Astrocyte of the cerebellum (primary cell): ENCODE measurements at regions not wholly inside any gene's neighbourhood (a gene's known extent, or its start where the extent isn't known, plus 50 kb on each side); places are given as distances from the start of the nearest gene placed in this dataset.
A peak's percentile ranks its signal among the peaks of the same experiment; 100 is the strongest.

ENCODE experiments used
- DNase-seq: peaks from one replicate; pipeline ENCODE4 v3.0.0-alpha.2; 2011; ENCODE audit warnings: low read depth
- H3K4me3 ChIP-seq: 2 replicates; pipeline ENCODE4 v1.5.1; 2011; ENCODE audit warnings: mild to moderate bottlenecking, low read depth, low read length, moderate library complexity
- in situ Hi-C: cut with HindIII; loops from 2 replicates; pipeline ENCODE4 v1.10.0; 2017; ENCODE audit warnings: low sequenced_read_pairs
- TF ChIP-seq, protein P1 (sequence below): IDR thresholded peaks from 2 replicates; pipeline ENCODE4 v1.5.1; 2012; ENCODE audit warnings: low read length, low read depth, moderate library complexity, mild to moderate bottlenecking; ENCODE audit errors: missing control alignments

DNA sequence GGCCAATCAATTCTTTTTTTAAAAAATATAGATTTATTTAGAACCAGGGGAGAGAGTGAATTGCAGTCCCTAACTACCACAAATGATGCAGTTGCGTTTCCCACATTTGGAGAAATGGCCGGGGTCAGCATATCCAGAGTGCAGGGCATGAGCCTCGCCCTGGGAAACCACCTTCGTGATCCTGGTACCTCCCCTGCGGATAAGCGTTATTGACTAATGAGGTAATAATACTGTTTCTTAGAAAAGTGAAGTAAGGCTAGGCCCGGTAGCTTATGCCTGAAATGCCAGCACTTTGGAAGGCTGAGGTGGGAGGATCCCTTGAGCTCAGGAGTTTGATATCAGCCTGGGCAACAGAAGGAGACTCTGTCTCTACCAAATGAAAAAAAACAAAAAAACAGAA, 111.5 kb upstream of the SLC45A1 start:
- DNase-seq, result no peak
- TF ChIP-seq, protein P1, sequence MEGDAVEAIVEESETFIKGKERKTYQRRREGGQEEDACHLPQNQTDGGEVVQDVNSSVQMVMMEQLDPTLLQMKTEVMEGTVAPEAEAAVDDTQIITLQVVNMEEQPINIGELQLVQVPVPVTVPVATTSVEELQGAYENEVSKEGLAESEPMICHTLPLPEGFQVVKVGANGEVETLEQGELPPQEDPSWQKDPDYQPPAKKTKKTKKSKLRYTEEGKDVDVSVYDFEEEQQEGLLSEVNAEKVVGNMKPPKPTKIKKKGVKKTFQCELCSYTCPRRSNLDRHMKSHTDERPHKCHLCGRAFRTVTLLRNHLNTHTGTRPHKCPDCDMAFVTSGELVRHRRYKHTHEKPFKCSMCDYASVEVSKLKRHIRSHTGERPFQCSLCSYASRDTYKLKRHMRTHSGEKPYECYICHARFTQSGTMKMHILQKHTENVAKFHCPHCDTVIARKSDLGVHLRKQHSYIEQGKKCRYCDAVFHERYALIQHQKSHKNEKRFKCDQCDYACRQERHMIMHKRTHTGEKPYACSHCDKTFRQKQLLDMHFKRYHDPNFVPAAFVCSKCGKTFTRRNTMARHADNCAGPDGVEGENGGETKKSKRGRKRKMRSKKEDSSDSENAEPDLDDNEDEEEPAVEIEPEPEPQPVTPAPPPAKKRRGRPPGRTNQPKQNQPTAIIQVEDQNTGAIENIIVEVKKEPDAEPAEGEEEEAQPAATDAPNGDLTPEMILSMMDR, result no peak
- H3K4me3 ChIP-seq, result no peak overlapping the region
- in situ Hi-C loops, result loop anchor here (5.0 kb wide), 2 partner anchors 96 to 169 kb away; no protein-coding TSS in a partner anchor

DNA sequence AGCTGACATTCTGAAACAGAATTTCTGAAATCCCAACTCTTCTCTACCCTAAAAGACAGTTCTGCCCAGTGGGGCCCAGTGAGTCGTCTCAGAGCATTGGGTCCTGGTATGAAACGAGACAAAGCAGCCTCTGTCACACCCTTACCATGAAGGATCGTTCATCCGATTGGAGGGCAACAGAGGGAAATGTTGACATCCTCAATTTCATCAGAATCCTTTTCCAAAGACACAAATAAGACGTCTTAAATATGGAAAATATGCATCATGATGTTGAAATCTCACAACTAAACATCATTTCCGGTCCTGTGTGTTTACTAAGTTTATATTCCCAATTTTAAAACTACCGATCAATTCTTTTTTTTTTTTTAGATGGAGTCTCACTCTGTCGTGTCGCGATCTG, 112.1 kb upstream of the SLC45A1 start:
- in situ Hi-C loops, result loop anchor here (5.0 kb wide), 2 partner anchors 97 to 168 kb away; no protein-coding TSS in a partner anchor
- DNase-seq, result no peak
- TF ChIP-seq, protein P1, result no peak
- no peak overlapping the region for H3K4me3 ChIP-seq

DNA sequence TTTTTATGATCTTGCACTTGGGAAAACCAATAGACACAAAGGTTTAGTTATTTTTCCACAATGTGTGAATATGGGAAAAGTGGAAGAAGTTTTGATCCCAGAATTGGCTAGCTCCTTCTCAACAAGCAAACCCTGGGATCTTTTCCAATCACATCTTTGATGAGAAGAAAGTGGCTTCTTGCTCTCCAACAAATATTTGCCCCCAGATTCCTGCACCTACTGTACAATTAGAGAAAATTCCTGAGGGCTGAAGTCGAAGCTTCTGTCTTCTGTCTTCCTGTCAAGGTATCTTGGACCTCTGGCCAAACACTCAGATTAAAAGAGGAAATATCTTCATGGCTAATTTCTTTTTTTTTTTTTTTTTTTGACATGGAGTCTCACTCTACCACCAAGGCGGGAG, 113.1 kb upstream of the SLC45A1 start:
- TF ChIP-seq, protein P1, result no peak
- peak; percentile 63 for DNase-seq
- no peak overlapping the region for H3K4me3 ChIP-seq
- in situ Hi-C loops, result loop anchor here (5.0 kb wide), 2 partner anchors 97 to 168 kb away; no protein-coding TSS in a partner anchor

DNA sequence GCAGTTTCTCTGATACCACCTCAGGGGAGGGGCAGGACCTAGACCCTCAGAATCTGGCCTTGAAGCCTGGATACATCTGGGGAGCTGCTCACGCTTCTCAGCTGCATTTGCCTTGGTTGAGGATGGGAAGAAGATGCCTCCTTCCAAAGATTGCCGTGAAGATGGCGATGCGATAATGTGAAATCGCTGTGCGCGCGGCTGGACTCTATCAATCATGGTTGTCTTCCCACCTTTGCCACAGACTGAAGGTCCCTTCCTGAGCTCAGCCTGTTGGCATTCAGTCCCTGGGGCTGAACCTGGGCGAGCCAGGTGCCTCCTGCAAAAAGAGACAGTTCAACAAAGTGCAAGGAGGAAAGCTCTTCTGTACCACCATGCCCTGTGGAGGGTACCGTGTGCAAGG, 114.4 kb upstream of the SLC45A1 start:
- TF ChIP-seq, protein P1, result no peak
- in situ Hi-C loops, result no loop called here
- no peak for DNase-seq
- no peak overlapping the region for H3K4me3 ChIP-seq

DNA sequence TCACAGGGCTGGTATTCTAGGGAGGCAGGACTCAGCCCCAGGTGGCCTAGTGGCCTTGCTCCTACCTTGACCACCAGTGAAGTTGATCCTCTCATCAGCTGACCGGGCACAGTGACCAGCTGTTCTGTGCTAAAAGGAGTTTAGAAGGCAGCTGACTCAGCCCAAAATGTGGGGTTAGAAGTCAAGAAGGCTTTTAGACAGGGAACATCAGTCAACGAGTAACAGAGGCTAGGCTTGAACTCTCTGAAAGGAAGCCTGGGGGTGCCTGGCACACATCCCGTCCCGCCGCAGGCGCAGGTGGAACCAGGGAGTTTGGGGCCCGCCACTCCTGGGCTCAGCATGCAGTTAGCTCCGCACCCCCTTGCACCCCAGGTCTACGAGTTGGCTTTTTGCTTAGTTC, 114.9 kb upstream of the SLC45A1 start:
- in situ Hi-C loops, result no loop called here
- H3K4me3 ChIP-seq, result no peak overlapping the region
- TF ChIP-seq, protein P1, result no peak
- no peak for DNase-seq

DNA sequence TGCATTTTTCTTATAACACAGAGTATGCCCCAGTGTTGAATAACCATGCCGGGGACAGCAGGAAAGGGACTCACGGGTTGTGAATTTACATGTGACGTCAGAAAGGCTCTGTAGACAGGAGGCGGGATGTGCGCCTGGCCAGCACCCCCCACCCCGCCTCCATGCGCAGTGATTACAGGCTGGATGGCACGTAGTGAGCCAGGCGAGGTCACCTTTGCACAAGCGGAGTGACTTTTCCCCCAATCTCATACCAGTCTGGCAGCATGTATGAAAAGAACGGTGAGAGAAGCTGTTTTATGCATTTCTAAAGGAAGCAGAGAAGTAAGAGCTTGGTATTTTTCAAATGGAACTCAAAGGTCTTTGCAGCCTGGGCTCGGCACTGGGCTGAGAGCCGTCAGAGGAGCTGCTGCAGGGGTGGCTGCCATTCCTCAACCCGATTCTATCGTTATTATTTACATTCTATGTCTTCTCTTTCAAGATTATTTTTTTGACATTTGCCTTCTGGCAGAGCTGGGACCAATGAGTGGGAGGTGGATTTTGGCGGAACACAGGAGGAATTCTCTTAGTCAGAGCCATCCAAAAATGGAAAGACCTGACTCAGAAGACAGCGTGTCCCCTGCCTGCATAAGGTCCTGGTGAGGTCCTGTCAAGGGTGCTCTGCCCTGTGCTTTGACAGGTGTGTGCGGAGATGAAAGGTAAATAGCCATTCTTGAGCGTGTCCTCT, 115.6 kb upstream of the SLC45A1 start:
- TF ChIP-seq, protein P1, result no peak
- DNase-seq, result no peak
- no peak overlapping the region for H3K4me3 ChIP-seq
- in situ Hi-C loops, result no loop called here
